ENCODE measurements at regions not wholly inside any gene's neighbourhood (a gene's known extent, or its start where the extent isn't known, plus 50 kb on each side); places are given as distances from the start of the nearest gene placed in this dataset.

DNA sequence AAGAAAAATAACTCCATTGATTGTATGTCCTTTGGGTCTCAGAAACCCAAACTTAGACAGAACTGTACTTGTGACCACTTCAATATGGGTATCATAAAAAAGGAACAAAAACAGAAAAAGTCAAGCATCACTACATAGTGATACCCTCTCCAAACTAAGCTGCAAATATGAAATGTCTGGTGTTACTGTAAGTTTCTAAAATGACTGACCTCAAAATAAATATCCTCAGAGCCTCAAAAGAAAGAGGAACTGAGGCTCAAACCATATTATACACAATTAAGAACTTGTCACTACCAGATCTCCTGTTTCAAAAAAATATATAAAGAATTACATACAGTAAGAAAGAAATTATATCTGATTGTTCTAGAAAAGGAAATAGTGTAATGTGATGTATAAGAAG is 787.9 kb upstream of the KLHL1 start:
- ATAC-seq (no peak), DNase-seq (no peak)
- H3K9me3 Mint-ChIP-seq, result no peaks in the 10 kb centered on the region
- POLR2A ChIA-PET, result no interaction called here
- H3K36me3 Mint-ChIP-seq (ENCODE audit: low read depth), result no peaks in the 10 kb centered on the region
- H3K4me3 Mint-ChIP-seq, result no peak overlapping the region
- no peaks in the 10 kb centered on the region for H3K27me3 Mint-ChIP-seq
- intact Hi-C loops (cut with micrococcal nuclease), result no loop called here
- TF ChIP-seq, protein P1, sequence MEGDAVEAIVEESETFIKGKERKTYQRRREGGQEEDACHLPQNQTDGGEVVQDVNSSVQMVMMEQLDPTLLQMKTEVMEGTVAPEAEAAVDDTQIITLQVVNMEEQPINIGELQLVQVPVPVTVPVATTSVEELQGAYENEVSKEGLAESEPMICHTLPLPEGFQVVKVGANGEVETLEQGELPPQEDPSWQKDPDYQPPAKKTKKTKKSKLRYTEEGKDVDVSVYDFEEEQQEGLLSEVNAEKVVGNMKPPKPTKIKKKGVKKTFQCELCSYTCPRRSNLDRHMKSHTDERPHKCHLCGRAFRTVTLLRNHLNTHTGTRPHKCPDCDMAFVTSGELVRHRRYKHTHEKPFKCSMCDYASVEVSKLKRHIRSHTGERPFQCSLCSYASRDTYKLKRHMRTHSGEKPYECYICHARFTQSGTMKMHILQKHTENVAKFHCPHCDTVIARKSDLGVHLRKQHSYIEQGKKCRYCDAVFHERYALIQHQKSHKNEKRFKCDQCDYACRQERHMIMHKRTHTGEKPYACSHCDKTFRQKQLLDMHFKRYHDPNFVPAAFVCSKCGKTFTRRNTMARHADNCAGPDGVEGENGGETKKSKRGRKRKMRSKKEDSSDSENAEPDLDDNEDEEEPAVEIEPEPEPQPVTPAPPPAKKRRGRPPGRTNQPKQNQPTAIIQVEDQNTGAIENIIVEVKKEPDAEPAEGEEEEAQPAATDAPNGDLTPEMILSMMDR (IDR thresholded peaks at IDR 0.05), result no peak
- H3K27ac Mint-ChIP-seq, result no peak overlapping the region
- CTCF ChIA-PET, result no interaction called here
- no peaks in the 10 kb centered on the region for H3K4me1 Mint-ChIP-seq (ENCODE audit: low read depth)

DNA sequence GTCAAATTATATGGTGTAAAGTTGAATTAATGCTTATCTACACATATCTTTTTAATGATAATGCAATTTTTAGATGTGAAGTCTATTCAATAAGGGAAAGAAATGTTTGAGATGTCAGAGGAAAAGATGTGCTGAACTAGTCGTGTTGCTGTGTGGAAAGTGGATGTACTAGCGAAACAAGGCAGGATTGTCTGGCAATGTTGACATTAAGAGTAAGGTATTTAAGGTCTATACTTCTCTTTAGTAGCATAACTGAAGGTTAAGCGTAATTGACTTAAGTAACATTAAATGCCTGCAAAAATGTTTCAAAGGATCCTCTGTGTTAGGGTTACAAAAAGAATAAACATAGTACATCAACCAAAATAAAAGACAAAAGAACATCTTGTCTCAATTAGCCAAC is 787.3 kb upstream of the KLHL1 start:
- POLR2A ChIA-PET, result no interaction called here
- CTCF ChIA-PET, result no interaction called here
- TF ChIP-seq, protein P1 (IDR thresholded peaks at IDR 0.05), result no peak
- no peaks in the 10 kb centered on the region for H3K36me3 Mint-ChIP-seq (ENCODE audit: low read depth)
- no peaks in the 10 kb centered on the region for H3K9me3 Mint-ChIP-seq
- no peaks in the 10 kb centered on the region for H3K4me1 Mint-ChIP-seq (ENCODE audit: low read depth)
- intact Hi-C loops (cut with micrococcal nuclease), result no loop called here
- ATAC-seq (no peak), DNase-seq (no peak)
- H3K27ac Mint-ChIP-seq, result no peak overlapping the region
- H3K27me3 Mint-ChIP-seq, result no peaks in the 10 kb centered on the region
- H3K4me3 Mint-ChIP-seq, result no peak overlapping the region

DNA sequence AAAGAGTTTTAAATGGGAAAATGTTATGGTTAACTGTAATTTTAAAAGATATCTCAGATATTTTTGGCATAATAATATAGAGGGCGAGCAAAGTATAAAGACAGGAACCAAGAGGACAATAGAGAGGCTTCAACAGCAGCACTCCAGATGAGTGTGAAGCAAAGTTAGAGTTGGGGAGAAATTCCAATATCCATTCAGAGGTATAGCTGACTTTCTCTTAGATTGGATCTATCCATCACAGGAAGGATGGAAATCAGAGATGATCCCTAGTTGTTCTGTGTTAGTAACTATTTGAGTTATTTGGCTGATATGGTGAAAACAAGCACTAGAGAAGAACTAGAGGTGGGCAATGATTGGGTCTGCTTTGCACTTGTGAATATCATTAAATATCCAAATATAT is 786.0 kb upstream of the KLHL1 start:
- POLR2A ChIA-PET, result no interaction called here
- DNase-seq (no peak), ATAC-seq (no peak)
- CTCF ChIA-PET, result no interaction called here
- no peaks in the 10 kb centered on the region for H3K36me3 Mint-ChIP-seq (ENCODE audit: low read depth)
- no peak overlapping the region for H3K27ac Mint-ChIP-seq
- no peaks in the 10 kb centered on the region for H3K9me3 Mint-ChIP-seq
- intact Hi-C loops (cut with micrococcal nuclease), result no loop called here
- H3K27me3 Mint-ChIP-seq, result no peaks in the 10 kb centered on the region
- no peaks in the 10 kb centered on the region for H3K4me1 Mint-ChIP-seq (ENCODE audit: low read depth)
- TF ChIP-seq, protein P1 (IDR thresholded peaks at IDR 0.05), result no peak
- no peak overlapping the region for H3K4me3 Mint-ChIP-seq

DNA sequence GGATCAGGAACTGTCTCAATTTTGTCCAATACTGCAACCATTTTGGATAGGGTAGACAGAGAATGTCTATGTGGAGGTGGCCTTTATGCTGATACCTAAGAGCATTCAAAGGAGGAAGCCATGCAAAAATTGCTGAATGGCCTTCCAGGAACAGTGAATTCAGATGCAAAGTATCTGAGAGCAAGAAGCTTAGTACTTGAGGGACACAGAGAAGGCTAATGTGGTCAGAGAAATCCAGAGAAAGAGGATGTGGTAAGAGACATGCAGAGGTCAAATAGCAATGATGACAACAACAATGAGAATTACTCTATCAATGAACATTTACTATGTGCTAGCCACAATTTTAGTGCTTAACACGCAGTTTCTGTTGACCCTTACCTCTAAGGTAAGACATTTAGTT is 785.6 kb upstream of the KLHL1 start:
- no peak for DNase-seq
- Mint-ChIP-seq H3K36me3 (ENCODE audit: low read depth) (no peaks in the 10 kb centered on the region), H3K4me3 (no peak overlapping the region), H3K27ac (no peak overlapping the region), H3K9me3 (no peaks in the 10 kb centered on the region), H3K4me1 (ENCODE audit: low read depth) (no peaks in the 10 kb centered on the region), H3K27me3 (no peaks in the 10 kb centered on the region)
- intact Hi-C loops (cut with micrococcal nuclease), result no loop called here
- ChIA-PET CTCF (no interaction called here), POLR2A (no interaction called here)
- no peak for ATAC-seq
- TF ChIP-seq, protein P1 (IDR thresholded peaks at IDR 0.05), result no peak

DNA sequence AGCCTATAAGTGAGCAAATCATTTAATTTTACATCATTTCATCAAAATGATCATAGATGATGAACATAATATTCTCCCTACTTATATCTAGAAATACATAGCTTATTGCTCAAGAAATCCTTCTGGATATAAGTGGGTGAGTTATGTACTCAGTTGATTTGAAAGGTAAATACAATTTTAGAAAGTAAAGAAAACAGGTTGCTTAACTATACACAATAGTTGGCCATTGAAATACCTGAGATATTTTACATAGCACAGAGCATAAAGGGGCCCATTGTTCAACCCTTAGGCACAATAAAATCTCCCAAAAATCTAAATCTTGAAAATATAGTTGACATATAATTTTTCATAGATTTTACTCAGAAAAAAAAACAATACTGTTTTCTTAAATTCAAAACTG is 782.0 kb upstream of the KLHL1 start:
- ChIA-PET CTCF (no interaction called here), POLR2A (no interaction called here)
- H3K9me3 Mint-ChIP-seq, result no peaks in the 10 kb centered on the region

More for the DNA sequence above, 782.0 kb upstream of the KLHL1 start:
- intact Hi-C loops (cut with micrococcal nuclease), result no loop called here
- ATAC-seq, result no peak
- Mint-ChIP-seq H3K27me3 (no peaks in the 10 kb centered on the region), H3K4me1 (ENCODE audit: low read depth) (no peaks in the 10 kb centered on the region), H3K4me3 (no peak overlapping the region), H3K27ac (no peak overlapping the region), H3K36me3 (ENCODE audit: low read depth) (no peaks in the 10 kb centered on the region)
- TF ChIP-seq, protein P1 (IDR thresholded peaks at IDR 0.05), result no peak
- no peak for DNase-seq

Data from activated CD8-positive, alpha-beta T cell treated with anti-CD3 and anti-CD28 coated beads for 36 hours (primary cell).